ENCODE measurements at regions not wholly inside any gene's neighbourhood (a gene's known extent, or its start where the extent isn't known, plus 50 kb on each side); places are given as distances from the start of the nearest gene placed in this dataset.

- TF ChIP-seq CTCF (IDR thresholded peaks at IDR 0.05) (no peak), POLR2A (IDR thresholded peaks at IDR 0.05) (no peak)
Measured at GRCh38 chr17:79408251-79408650, 202.6 kb downstream of the RBFOX3 start.
